HCT116 (cell line): ENCODE measurements at regions not wholly inside any gene's neighbourhood (a gene's known extent, or its start where the extent isn't known, plus 50 kb on each side); places are given as distances from the start of the nearest gene placed in this dataset.

Experiments used
- ATAC-seq: fragments of 200-7000 bp; cut with Tn5 transposase; 2 replicates; pipeline ENCODE4 v1.9.1; 2020; ENCODE audit warnings: mild to moderate bottlenecking, moderate library complexity
- BruUV-seq: library from RNA; stranded (reverse); fragments of 400-500 nt; replicated peaks from 2 replicates; lab custom pipeline; 2021; lab: Mats Ljungman, UMichigan
- CTCF ChIA-PET: fragments of 300-600 bp; sonication (Branson Sonifier 250); formaldehyde crosslinking; loops from one replicate; lab custom pipeline; 2021; ENCODE audit warnings: antibody characterized with exemption; lab: Charles Lee
- POLR2A ChIA-PET: fragments of 300-600, 350-600 bp; sonication (Branson Sonifier 250); formaldehyde crosslinking; loops from one replicate; lab custom pipeline; 2021; ENCODE audit warnings: antibody characterized with exemption; lab: Charles Lee
- RAD21 ChIA-PET, 2 experiments: fragments of 300-600 bp; sonication (Branson Sonifier 250); formaldehyde crosslinking; loops; one replicate each; lab custom pipeline; 2023; ENCODE audit warnings: low total read pairs in 2 of 2; ENCODE audit not compliant: uncharacterized antibody in 2 of 2, unreplicated experiment in 2 of 2, low non-redundant PET in 1 of 2; lab: Charles Lee
- DNase-seq: peaks from one replicate; pipeline ENCODE4 v3.0.0-alpha.2; 2010; ENCODE audit warnings: low read depth, low spot score
- H2AFZ ChIP-seq: fragments of 200-600 bp; shearing (Covaris generic), sonication (generic); 2 replicates; pipeline ENCODE4 v1.6.1; 2017; ENCODE audit warnings: low read depth, mixed run types, mixed read lengths, antibody characterized with exemption, low read length; ENCODE audit not compliant: poor library complexity, severe bottlenecking
- H3K27ac ChIP-seq: 2 replicates; pipeline ENCODE4 v1.5.1; 2012; ENCODE audit warnings: low read depth, low read length
- H3K27me3 ChIP-seq: fragments of 200-600 bp; sonication (generic); 2 replicates; pipeline ENCODE4 v1.6.1; 2016; ENCODE audit warnings: mixed run types, low read length, mixed read lengths; ENCODE audit not compliant: insufficient read depth
- H3K36me3 ChIP-seq, 2 experiments: fragments of 200-500 bp in 1 of 2; fragments of 200-600 bp in 1 of 2; sonication (Bioruptor generic) in 1 of 2; sonication (generic) in 1 of 2; 2 replicates each; pipeline versions ENCODE4 v1.5.1 to v1.6.1; 2014 to 2016; ENCODE audit warnings: low read length in 2 of 2, inconsistent platforms in 1 of 2, mixed read lengths in 1 of 2, mixed run types in 1 of 2; ENCODE audit not compliant: insufficient read depth in 2 of 2, control insufficient read depth in 1 of 2
- H3K4me1 ChIP-seq, 2 experiments: fragments of 200-600 bp in 1 of 2; sonication (generic) in 1 of 2; 2 replicates each; pipeline versions ENCODE4 v1.5.1 to v1.6.1; 2012 to 2017; ENCODE audit warnings: low read length in 2 of 2, inconsistent platforms in 1 of 2, mild to moderate bottlenecking in 1 of 2, mixed read lengths in 1 of 2, mixed run types in 1 of 2, moderate library complexity in 1 of 2; ENCODE audit not compliant: insufficient read depth in 2 of 2, control insufficient read depth in 1 of 2
- H3K4me2 ChIP-seq: fragments of 200-600 bp; sonication (generic); 2 replicates; pipeline ENCODE4 v1.6.1; 2017; ENCODE audit warnings: mixed run types, low read length, mixed read lengths
- H3K4me3 ChIP-seq, 2 experiments: fragments of 200-600 bp in 1 of 2; sonication (generic) in 1 of 2; replicated peaks in 1 of 2; 2 replicates each; pipeline ENCODE4 v1.5.1; 2011 to 2016; ENCODE audit warnings: low read length in 2 of 2, control low read depth in 1 of 2, low read depth in 1 of 2, mild to moderate bottlenecking in 1 of 2, mixed read lengths in 1 of 2, mixed run types in 1 of 2
- H3K79me2 ChIP-seq: fragments of 200-600 bp; sonication (generic); 2 replicates; pipeline ENCODE4 v1.6.1; 2017; ENCODE audit warnings: mild to moderate bottlenecking, mixed run types, low read length, moderate library complexity, mixed read lengths; ENCODE audit not compliant: insufficient read depth
- H3K9ac ChIP-seq: fragments of 200-600 bp; sonication (generic); 2 replicates; pipeline ENCODE4 v1.6.1; 2016; ENCODE audit warnings: low read length, mixed read lengths
- H3K9me2 ChIP-seq: fragments of 200-600 bp; sonication (generic), shearing (Covaris generic); 2 replicates; pipeline ENCODE4 v1.6.1; 2017; ENCODE audit warnings: mixed run types, mild to moderate bottlenecking, moderate library complexity; ENCODE audit not compliant: insufficient read depth
- H3K9me3 ChIP-seq, 2 experiments: fragments of 200-500 bp in 1 of 2; fragments of 200-600 bp in 1 of 2; sonication (Bioruptor generic) in 1 of 2; sonication (generic) in 1 of 2; 2 replicates each; pipeline ENCODE4 v1.6.1; 2014 to 2017; ENCODE audit warnings: low read length in 2 of 2, mixed read lengths in 2 of 2, inconsistent platforms in 1 of 2, low read depth in 1 of 2, mild to moderate bottlenecking in 1 of 2, mixed run types in 1 of 2, moderate library complexity in 1 of 2; ENCODE audit not compliant: control insufficient read depth in 1 of 2, insufficient read depth in 1 of 2
- H4K20me1 ChIP-seq: fragments of 200-600 bp; sonication (generic), shearing (Covaris generic); 2 replicates; pipeline ENCODE4 v1.6.1; 2017; ENCODE audit warnings: mixed run types, mild to moderate bottlenecking, moderate library complexity; ENCODE audit not compliant: insufficient read depth
- CEBPB ChIP-seq: IDR thresholded peaks from 2 replicates; pipeline ENCODE4 v1.6.1; 2012; ENCODE audit warnings: low read depth
- ELF1 ChIP-seq: IDR thresholded peaks from 2 replicates; pipeline ENCODE4 v1.6.1; 2012; ENCODE audit warnings: low read depth, borderline replicate concordance
- FOSL1 ChIP-seq: IDR thresholded peaks from 2 replicates; pipeline ENCODE4 v1.6.1; 2012; ENCODE audit warnings: low read depth
- JUND ChIP-seq: IDR thresholded peaks from 2 replicates; pipeline ENCODE4 v1.6.1; 2012
- POLR2A ChIP-seq: IDR thresholded peaks from 2 replicates; pipeline ENCODE4 v1.7.0; 2011; ENCODE audit warnings: borderline replicate concordance; ENCODE audit not compliant: insufficient read depth, insufficient read length; ENCODE audit errors: extremely low read depth
- RAD21 ChIP-seq: IDR thresholded peaks from 2 replicates; pipeline ENCODE4 v1.6.1; 2012; ENCODE audit warnings: low read depth, mild to moderate bottlenecking
- REST ChIP-seq: IDR thresholded peaks from 2 replicates; pipeline ENCODE4 v1.6.1; 2012; ENCODE audit warnings: low read depth
- SP1 ChIP-seq: IDR thresholded peaks from 2 replicates; pipeline ENCODE4 v1.6.1; 2012; ENCODE audit warnings: low read depth
- SRF ChIP-seq: IDR thresholded peaks from 2 replicates; pipeline ENCODE4 v1.6.1; 2012; ENCODE audit warnings: low read depth
- TCF7L2 ChIP-seq: IDR thresholded peaks from 2 replicates; pipeline ENCODE4 v1.7.0; 2011; ENCODE audit warnings: borderline replicate concordance, inconsistent platforms; ENCODE audit not compliant: insufficient read depth, insufficient read length; ENCODE audit errors: extremely low read depth
- ZBTB33 ChIP-seq: IDR thresholded peaks from 2 replicates; pipeline ENCODE4 v1.6.1; 2011; ENCODE audit warnings: mild to moderate bottlenecking, low read length, moderate library complexity; ENCODE audit not compliant: insufficient replicate concordance; ENCODE audit errors: extremely low read depth
- ZNF274 ChIP-seq: fragments of 200-500 bp; sonication (Bioruptor generic); IDR thresholded peaks from 2 replicates; pipeline ENCODE4 v1.6.1; 2014; ENCODE audit warnings: mild to moderate bottlenecking, low read depth, low read length, inconsistent platforms
- intact Hi-C: fragments of 100-400 bp; cut with micrococcal nuclease; formaldehyde crosslinking; loops from 2 replicates; pipeline ENCODE4 v1.10.0; 2022
- TF ChIP-seq, protein P1 (sequence below): IDR thresholded peaks from 2 replicates; pipeline ENCODE4 v1.6.1; 2012

GRCh38 chr4:78689700-78690323 lies 86.3 kb upstream of the BMP2K start:
- no TSS peak for BruUV-seq
- CTCF ChIA-PET: no interaction called here
- H3K36me3 ChIP-seq: no peaks in the 10 kb centered on the region
- no peak overlapping the region for H3K9ac ChIP-seq
- DNase-seq (no peak), ATAC-seq (no peak)
- H3K9me3 ChIP-seq: no peaks in the 10 kb centered on the region
- H3K79me2 ChIP-seq: no peaks in the 10 kb centered on the region
- H3K27ac ChIP-seq: no peak overlapping the region
- RAD21 ChIA-PET: no interaction called here
- intact Hi-C loops: no loop called here
- H3K4me2 ChIP-seq: no peak overlapping the region
- no peaks in the 10 kb centered on the region for H3K27me3 ChIP-seq
- TF ChIP-seq POLR2A (no peak), SRF (no peak), FOSL1 (no peak), TCF7L2 (no peak), CEBPB (no peak), RAD21 (no peak), ZBTB33 (no peak), JUND (no peak), ZNF274 (no peak), SP1 (no peak), ELF1 (no peak), REST (no peak)
- TF ChIP-seq, protein P1, sequence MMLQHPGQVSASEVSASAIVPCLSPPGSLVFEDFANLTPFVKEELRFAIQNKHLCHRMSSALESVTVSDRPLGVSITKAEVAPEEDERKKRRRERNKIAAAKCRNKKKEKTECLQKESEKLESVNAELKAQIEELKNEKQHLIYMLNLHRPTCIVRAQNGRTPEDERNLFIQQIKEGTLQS: no peak
- H3K4me1 ChIP-seq: peaks cover 0 to 4% of the 10 kb centered on the region in 2 experiments; a peak in 1 of 4 replicates
- POLR2A ChIA-PET: no interaction called here
- H2AFZ ChIP-seq: no peak overlapping the region
- H4K20me1 ChIP-seq: no peaks in the 10 kb centered on the region
- H3K9me2 ChIP-seq: no peaks in the 10 kb centered on the region
- H3K4me3 ChIP-seq: no peak overlapping the region
